Endodermal cell (in vitro differentiated cells): ENCODE measurements at regions not wholly inside any gene's neighbourhood (a gene's known extent, or its start where the extent isn't known, plus 50 kb on each side); places are given as distances from the start of the nearest gene placed in this dataset.

Experiments
- DNase-seq: peaks from one replicate; pipeline ENCODE4 v3.0.0-alpha.2; 2017
- H3K27ac ChIP-seq: 2 replicates; pipeline ENCODE4 v1.5.1; 2013; ENCODE audit warnings: mild to moderate bottlenecking, low read depth, low read length, moderate library complexity
- H3K27me3 ChIP-seq: 2 replicates; pipeline ENCODE4 v1.6.1; 2013; ENCODE audit warnings: mild to moderate bottlenecking, low read length, moderate library complexity; ENCODE audit not compliant: insufficient read depth, control insufficient read depth, poor library complexity, severe bottlenecking
- H3K36me3 ChIP-seq: 2 replicates; pipeline ENCODE4 v1.7.0; 2013; ENCODE audit warnings: mild to moderate bottlenecking, low read length, moderate library complexity; ENCODE audit not compliant: control insufficient read depth, insufficient read depth
- H3K4me1 ChIP-seq: one replicate; pipeline ENCODE4 v1.7.0; 2013; ENCODE audit warnings: low read length; ENCODE audit not compliant: control insufficient read depth, insufficient read depth
- H3K4me3 ChIP-seq: 2 replicates; pipeline ENCODE4 v1.5.1; 2013; ENCODE audit warnings: mild to moderate bottlenecking, low read length, moderate library complexity
- H3K9ac ChIP-seq: 2 replicates; pipeline ENCODE4 v1.6.1; 2013; ENCODE audit warnings: mild to moderate bottlenecking, low read length, moderate library complexity; ENCODE audit not compliant: poor library complexity, severe bottlenecking; ENCODE audit errors: extremely low read depth
- H3K9me3 ChIP-seq: 2 replicates; pipeline ENCODE4 v1.6.1; 2013; ENCODE audit warnings: mild to moderate bottlenecking, low read length, moderate library complexity; ENCODE audit not compliant: control insufficient read depth
- H3K27ac Mint-ChIP-seq: 2 replicates; pipeline ENCODE4 v1.8.0; 2020; ENCODE audit warnings: mixed read lengths
- H3K27me3 Mint-ChIP-seq: 2 replicates; pipeline ENCODE4 v1.8.0; 2021; ENCODE audit warnings: mild to moderate bottlenecking, mixed read lengths; ENCODE audit not compliant: insufficient read depth
- H3K36me3 Mint-ChIP-seq: 2 replicates; pipeline ENCODE4 v1.8.0; 2020; ENCODE audit warnings: low read depth, mixed read lengths
- H3K4me1 Mint-ChIP-seq: 2 replicates; pipeline ENCODE4 v1.8.0; 2020; ENCODE audit warnings: mixed read lengths
- H3K4me3 Mint-ChIP-seq: 2 replicates; pipeline ENCODE4 v1.8.0; 2020; ENCODE audit warnings: mild to moderate bottlenecking, moderate library complexity, mixed read lengths
- H3K9me3 Mint-ChIP-seq: 2 replicates; pipeline ENCODE4 v1.8.0; 2020; ENCODE audit warnings: mild to moderate bottlenecking, mixed read lengths
- WGBS, 2 experiments: methylation state at CpG; one replicate each; pipeline versions ENCODE4 v1.1.5 to v1.1.7; 2013; ENCODE audit warnings: missing lambda C conversion rate in 2 of 2, mixed read lengths in 1 of 2; ENCODE audit not compliant: insufficient coverage in 1 of 2, insufficient read length in 1 of 2; 5-methylcytosine and 5-hydroxymethylcytosine counted together
- TF ChIP-seq, protein P1 (sequence below): fragments of 200-600 bp; sonication (generic); conservative IDR thresholded peaks from 2 replicates; pipeline ENCODE4 v1.5.0; 2021; ENCODE audit warnings: antibody characterized with exemption, mild to moderate bottlenecking

GRCh38 chr2:153098073-153098472, 379.7 kb downstream of the ARL6IP6 start:
- H3K27ac Mint-ChIP-seq: no peak overlapping the region
- H3K36me3 Mint-ChIP-seq: no peaks in the 10 kb centered on the region
- TF ChIP-seq, protein P1, sequence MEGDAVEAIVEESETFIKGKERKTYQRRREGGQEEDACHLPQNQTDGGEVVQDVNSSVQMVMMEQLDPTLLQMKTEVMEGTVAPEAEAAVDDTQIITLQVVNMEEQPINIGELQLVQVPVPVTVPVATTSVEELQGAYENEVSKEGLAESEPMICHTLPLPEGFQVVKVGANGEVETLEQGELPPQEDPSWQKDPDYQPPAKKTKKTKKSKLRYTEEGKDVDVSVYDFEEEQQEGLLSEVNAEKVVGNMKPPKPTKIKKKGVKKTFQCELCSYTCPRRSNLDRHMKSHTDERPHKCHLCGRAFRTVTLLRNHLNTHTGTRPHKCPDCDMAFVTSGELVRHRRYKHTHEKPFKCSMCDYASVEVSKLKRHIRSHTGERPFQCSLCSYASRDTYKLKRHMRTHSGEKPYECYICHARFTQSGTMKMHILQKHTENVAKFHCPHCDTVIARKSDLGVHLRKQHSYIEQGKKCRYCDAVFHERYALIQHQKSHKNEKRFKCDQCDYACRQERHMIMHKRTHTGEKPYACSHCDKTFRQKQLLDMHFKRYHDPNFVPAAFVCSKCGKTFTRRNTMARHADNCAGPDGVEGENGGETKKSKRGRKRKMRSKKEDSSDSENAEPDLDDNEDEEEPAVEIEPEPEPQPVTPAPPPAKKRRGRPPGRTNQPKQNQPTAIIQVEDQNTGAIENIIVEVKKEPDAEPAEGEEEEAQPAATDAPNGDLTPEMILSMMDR: no peak
- H3K4me1 ChIP-seq: peaks cover 2% of the 10 kb centered on the region
- no peaks in the 10 kb centered on the region for H3K9me3 ChIP-seq
- H3K4me3 Mint-ChIP-seq: no peak overlapping the region
- H3K4me3 ChIP-seq: no peak overlapping the region
- H3K36me3 ChIP-seq: no peaks in the 10 kb centered on the region
- H3K27me3 Mint-ChIP-seq: no peaks in the 10 kb centered on the region
- H3K27me3 ChIP-seq: no peaks in the 10 kb centered on the region
- peaks cover 6% of the 10 kb centered on the region for H3K9me3 Mint-ChIP-seq
- peaks cover 22% of the 10 kb centered on the region for H3K4me1 Mint-ChIP-seq
- no peak for DNase-seq
- H3K9ac ChIP-seq: no peak overlapping the region
- H3K27ac ChIP-seq: no peak overlapping the region

- Mint-ChIP-seq H3K4me3 (no peak overlapping the region), H3K4me1 (peaks cover 11% of the 10 kb centered on the region), H3K27ac (no peak overlapping the region), H3K9me3 (peaks cover 15% of the 10 kb centered on the region), H3K27me3 (no peaks in the 10 kb centered on the region), H3K36me3 (no peaks in the 10 kb centered on the region)
- Histone ChIP-seq H3K9me3 (peaks cover 13% of the 10 kb centered on the region), H3K36me3 (no peaks in the 10 kb centered on the region), H3K27ac (no peak overlapping the region), H3K4me3 (no peak overlapping the region), H3K9ac (no peak overlapping the region), H3K4me1 (peaks cover 2% of the 10 kb centered on the region), H3K27me3 (no peaks in the 10 kb centered on the region)
- TF ChIP-seq, protein P1: no peak
- no peak for DNase-seq
- 93% methylated on average over 1 of the region's 2 CpGs; no CpG with 5 or more reads in 1 of the 2 experiments for WGBS, 2 experiments
Measured at GRCh38 chr2:153096272-153096671, 377.9 kb downstream of the ARL6IP6 start.

GRCh38 chr2:153091344-153091743, 372.9 kb downstream of the ARL6IP6 start:
- DNase-seq: no peak
- no peak overlapping the region for H3K9ac ChIP-seq
- peaks cover 24% of the 10 kb centered on the region for H3K9me3 ChIP-seq
- Mint-ChIP-seq H3K27me3 (no peaks in the 10 kb centered on the region), H3K4me1 (peaks cover 5% of the 10 kb centered on the region), H3K36me3 (no peaks in the 10 kb centered on the region), H3K9me3 (peaks cover 22% of the 10 kb centered on the region), H3K27ac (no peak overlapping the region), H3K4me3 (no peak overlapping the region)
- no peak overlapping the region for H3K27ac ChIP-seq
- H3K36me3 ChIP-seq: no peaks in the 10 kb centered on the region
- H3K4me1 ChIP-seq: no peaks in the 10 kb centered on the region
- no peaks in the 10 kb centered on the region for H3K27me3 ChIP-seq
- TF ChIP-seq, protein P1: no peak
- H3K4me3 ChIP-seq: no peak overlapping the region
